ENCODE measurements at regions not wholly inside any gene's neighbourhood (a gene's known extent, or its start where the extent isn't known, plus 50 kb on each side); places are given as distances from the start of the nearest gene placed in this dataset.

- Histone ChIP-seq H3K4me3 (ENCODE audit: low read depth in 1 of 2, low read length in 2 of 2) (no peak overlapping the region), H3K4me1 (ENCODE audit: insufficient read depth, low read length) (peaks cover 10% of the 10 kb centered on the region), H4K20me1 (ENCODE audit: insufficient read depth, low read length) (no peaks in the 10 kb centered on the region), H2AFZ (ENCODE audit: low read depth, low read length) (no peak overlapping the region), H3K36me3 (ENCODE audit: insufficient read depth, low read length) (no peaks in the 10 kb centered on the region), H3K27ac (ENCODE audit: low read length) (no peak overlapping the region), H3K27me3 (ENCODE audit: insufficient read depth, low read length, poor library complexity) (no peaks in the 10 kb centered on the region), H3K79me2 (ENCODE audit: insufficient read depth, low read length) (no peaks in the 10 kb centered on the region), H3K9ac (ENCODE audit: low read depth, low read length) (no peak overlapping the region), H3K4me2 (ENCODE audit: insufficient read depth, low read length) (no peak overlapping the region), H3K9me3 (ENCODE audit: insufficient read depth, low read length, severe bottlenecking) (no peaks in the 10 kb centered on the region)
- no peak for TF ChIP-seq EZH2 (IDR thresholded peaks at IDR 0.05; ENCODE audit: borderline replicate concordance, low read depth, low read length, severe bottlenecking)
- TF ChIP-seq, protein P1, sequence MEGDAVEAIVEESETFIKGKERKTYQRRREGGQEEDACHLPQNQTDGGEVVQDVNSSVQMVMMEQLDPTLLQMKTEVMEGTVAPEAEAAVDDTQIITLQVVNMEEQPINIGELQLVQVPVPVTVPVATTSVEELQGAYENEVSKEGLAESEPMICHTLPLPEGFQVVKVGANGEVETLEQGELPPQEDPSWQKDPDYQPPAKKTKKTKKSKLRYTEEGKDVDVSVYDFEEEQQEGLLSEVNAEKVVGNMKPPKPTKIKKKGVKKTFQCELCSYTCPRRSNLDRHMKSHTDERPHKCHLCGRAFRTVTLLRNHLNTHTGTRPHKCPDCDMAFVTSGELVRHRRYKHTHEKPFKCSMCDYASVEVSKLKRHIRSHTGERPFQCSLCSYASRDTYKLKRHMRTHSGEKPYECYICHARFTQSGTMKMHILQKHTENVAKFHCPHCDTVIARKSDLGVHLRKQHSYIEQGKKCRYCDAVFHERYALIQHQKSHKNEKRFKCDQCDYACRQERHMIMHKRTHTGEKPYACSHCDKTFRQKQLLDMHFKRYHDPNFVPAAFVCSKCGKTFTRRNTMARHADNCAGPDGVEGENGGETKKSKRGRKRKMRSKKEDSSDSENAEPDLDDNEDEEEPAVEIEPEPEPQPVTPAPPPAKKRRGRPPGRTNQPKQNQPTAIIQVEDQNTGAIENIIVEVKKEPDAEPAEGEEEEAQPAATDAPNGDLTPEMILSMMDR (IDR thresholded peaks at IDR 0.05; ENCODE audit: borderline replicate concordance, extremely low read depth, low read length, poor library complexity, severe bottlenecking): no peak
- ATAC-seq (ENCODE audit: insufficient read depth, low read depth): no peak
- DNase-seq: no peak
Measured at GRCh38 chr1:222043444-222044292, 301.8 kb upstream of the DUSP10 start.

DNA sequence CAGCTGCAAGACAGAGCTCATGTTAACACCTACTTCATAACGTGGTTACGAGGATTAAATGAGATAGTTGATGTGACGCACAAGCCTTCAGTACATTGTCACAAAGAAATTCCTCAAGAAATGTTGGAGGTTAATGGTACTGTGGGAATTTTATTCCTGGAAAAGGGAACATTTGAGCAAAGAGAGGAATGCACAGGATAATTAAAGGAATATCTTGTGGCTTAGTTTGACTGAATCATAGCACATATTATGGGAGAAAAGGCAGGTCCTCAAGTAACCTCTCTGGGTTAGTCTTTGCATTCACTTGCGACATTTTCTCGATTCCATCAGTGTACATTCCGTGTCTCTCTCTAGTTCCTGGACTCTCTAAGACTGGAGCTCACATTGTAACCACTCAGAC is 300.2 kb upstream of the DUSP10 start:
- H3K9me3 ChIP-seq (ENCODE audit: insufficient read depth, low read length, severe bottlenecking): no peaks in the 10 kb centered on the region

DNA sequence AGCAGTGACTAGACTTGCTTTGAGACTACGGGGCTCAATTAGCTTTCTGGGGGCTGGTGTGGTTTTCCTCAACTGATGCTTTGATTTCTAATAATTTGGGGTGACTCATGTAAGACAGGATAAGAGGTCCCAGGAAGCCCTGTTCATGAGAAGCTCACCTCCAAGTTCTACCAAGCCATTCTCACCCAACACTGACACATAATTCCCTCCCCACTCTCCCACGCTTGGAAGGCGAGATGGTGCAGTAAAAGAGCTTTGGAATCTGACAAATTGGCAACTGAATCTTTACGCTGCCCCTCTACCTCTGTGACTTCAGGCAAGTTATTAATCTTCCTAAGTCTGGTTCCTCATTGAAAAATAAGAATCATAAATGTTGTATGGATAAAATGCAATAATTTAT is 299.1 kb upstream of the DUSP10 start:
- Histone ChIP-seq H3K79me2 (ENCODE audit: insufficient read depth, low read length) (no peaks in the 10 kb centered on the region), H3K9ac (ENCODE audit: low read depth, low read length) (no peak overlapping the region), H3K27ac (ENCODE audit: low read length) (no peak overlapping the region), H3K4me1 (ENCODE audit: insufficient read depth, low read length) (no peaks in the 10 kb centered on the region), H3K9me3 (ENCODE audit: insufficient read depth, low read length, severe bottlenecking) (no peaks in the 10 kb centered on the region), H4K20me1 (ENCODE audit: insufficient read depth, low read length) (no peaks in the 10 kb centered on the region), H2AFZ (ENCODE audit: low read depth, low read length) (no peak overlapping the region), H3K4me2 (ENCODE audit: insufficient read depth, low read length) (no peak overlapping the region), H3K4me3 (ENCODE audit: low read depth in 1 of 2, low read length in 2 of 2) (no peak overlapping the region), H3K27me3 (ENCODE audit: insufficient read depth, low read length, poor library complexity) (no peaks in the 10 kb centered on the region), H3K36me3 (ENCODE audit: insufficient read depth, low read length) (no peaks in the 10 kb centered on the region)
- ATAC-seq (ENCODE audit: insufficient read depth, low read depth) (no peak), DNase-seq (no peak)
- TF ChIP-seq EZH2 (IDR thresholded peaks at IDR 0.05; ENCODE audit: borderline replicate concordance, low read depth, low read length, severe bottlenecking): no peak
- TF ChIP-seq, protein P1 (IDR thresholded peaks at IDR 0.05; ENCODE audit: borderline replicate concordance, extremely low read depth, low read length, poor library complexity, severe bottlenecking): no peak

More for the DNA sequence above, 300.2 kb upstream of the DUSP10 start:
- Histone ChIP-seq H4K20me1 (ENCODE audit: insufficient read depth, low read length) (no peaks in the 10 kb centered on the region), H3K4me2 (ENCODE audit: insufficient read depth, low read length) (no peak overlapping the region), H3K27ac (ENCODE audit: low read length) (no peak overlapping the region), H3K36me3 (ENCODE audit: insufficient read depth, low read length) (no peaks in the 10 kb centered on the region), H3K4me3 (ENCODE audit: low read depth in 1 of 2, low read length in 2 of 2) (no peak overlapping the region), H3K4me1 (ENCODE audit: insufficient read depth, low read length) (no peaks in the 10 kb centered on the region), H3K27me3 (ENCODE audit: insufficient read depth, low read length, poor library complexity) (no peaks in the 10 kb centered on the region), H2AFZ (ENCODE audit: low read depth, low read length) (no peak overlapping the region), H3K79me2 (ENCODE audit: insufficient read depth, low read length) (no peaks in the 10 kb centered on the region), H3K9ac (ENCODE audit: low read depth, low read length) (no peak overlapping the region)
- ATAC-seq (ENCODE audit: insufficient read depth, low read depth) (no peak), DNase-seq (no peak)
- TF ChIP-seq EZH2 (IDR thresholded peaks at IDR 0.05; ENCODE audit: borderline replicate concordance, low read depth, low read length, severe bottlenecking): no peak
- TF ChIP-seq, protein P1 (IDR thresholded peaks at IDR 0.05; ENCODE audit: borderline replicate concordance, extremely low read depth, low read length, poor library complexity, severe bottlenecking): no peak

All from DND-41 (cell line).